Left renal cortex interstitium (tissue), 4 donors: ENCODE measurements at regions not wholly inside any gene's neighbourhood (a gene's known extent, or its start where the extent isn't known, plus 50 kb on each side); places are given as distances from the start of the nearest gene placed in this dataset.
A peak's percentile ranks its signal among the peaks of the same experiment; 100 is the strongest.

Source experiments
- DNase-seq, 4 donors: peaks; one replicate each; pipeline ENCODE4 v3.0.0-alpha.2; 2013; ENCODE audit warnings: low read depth in 4 of 4, low spot score in 2 of 4, missing footprints in 1 of 4

DNA sequence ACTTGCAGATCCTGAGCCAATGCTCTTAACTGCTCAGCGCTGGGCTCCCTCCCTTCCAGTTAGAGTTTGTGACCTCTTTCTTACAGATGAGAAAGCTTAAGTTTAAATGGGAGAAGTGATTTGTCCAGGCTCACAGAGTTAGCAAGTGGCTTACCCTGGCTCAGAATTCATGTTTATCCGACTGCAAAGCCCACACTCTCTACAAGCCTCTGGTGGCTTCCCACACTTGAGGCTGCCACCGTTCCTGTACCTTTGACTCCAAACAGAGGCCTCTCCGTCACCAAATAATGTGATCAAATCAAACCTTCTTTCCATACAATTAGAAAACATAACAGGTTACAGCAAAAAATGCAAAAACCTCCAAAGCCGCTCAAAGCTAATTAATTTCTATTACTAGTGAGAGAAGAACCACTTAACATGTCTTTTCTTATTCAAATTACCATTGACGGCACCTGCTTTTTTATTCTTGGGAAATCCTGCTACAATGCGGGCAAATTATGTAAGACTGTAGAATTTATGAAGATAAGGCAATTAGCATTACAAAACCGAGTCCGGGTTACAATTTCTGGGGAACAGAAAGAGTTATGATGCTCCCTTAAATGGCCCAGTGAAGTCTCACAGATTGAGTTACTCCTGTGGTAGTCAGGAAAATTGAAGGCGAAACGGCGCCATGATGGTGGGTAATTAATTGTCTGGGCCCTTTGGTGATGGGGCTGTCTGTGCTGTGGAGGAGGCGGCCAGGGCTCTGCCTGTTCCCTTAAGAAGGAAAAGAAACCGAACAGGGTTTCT, 324.3 kb upstream of the POU3F1 start:
- DNase-seq: no peak

GRCh38 chr1:38365242-38365641, 318.6 kb upstream of the POU3F1 start:
- DNase-seq: no peak

DNA sequence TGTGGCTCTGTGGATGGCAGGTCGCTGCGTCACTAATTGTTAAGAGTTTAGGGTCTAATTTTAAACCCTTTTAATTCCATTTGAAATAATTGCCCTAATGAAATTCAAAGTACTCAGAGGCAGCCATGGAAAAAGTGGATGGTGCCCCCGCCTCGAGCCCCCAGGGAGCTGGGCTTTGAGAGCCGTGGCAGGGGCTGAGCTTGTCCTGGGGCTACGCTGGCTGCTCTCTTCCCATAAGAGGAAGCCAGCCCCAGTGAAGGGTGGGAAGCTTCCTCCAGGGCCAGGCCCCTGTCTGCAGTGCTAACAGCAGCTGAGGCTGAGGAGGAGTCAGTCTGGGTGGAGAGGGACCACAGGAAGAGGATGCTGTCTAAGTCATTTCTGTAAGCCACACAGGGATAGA, 315.0 kb upstream of the POU3F1 start:
- no peak for DNase-seq

GRCh38 chr1:38360807-38361206, 314.2 kb upstream of the POU3F1 start:
- no peak for DNase-seq

GRCh38 chr1:38353956-38354355, 307.4 kb upstream of the POU3F1 start:
- DNase-seq: no peak

DNA sequence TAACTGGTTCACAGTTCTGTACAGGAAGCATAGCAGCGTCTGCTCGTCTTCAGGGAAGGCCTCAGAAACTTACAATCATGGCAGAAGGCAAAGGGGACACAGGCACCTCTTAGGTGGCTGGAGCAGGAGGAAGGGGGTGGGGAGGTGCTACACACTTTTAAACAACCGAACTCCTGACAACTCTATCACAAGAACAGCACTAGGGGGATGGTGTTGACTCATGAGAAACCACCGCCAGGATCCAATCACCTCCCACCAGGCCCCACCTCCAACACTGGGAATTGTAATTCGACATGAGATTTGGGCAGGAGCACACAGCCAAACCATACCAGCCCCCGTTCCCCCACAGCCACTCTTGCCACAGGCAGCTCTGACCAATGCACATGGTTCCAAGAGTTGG, 306.3 kb upstream of the POU3F1 start:
- DNase-seq: no peak

DNA sequence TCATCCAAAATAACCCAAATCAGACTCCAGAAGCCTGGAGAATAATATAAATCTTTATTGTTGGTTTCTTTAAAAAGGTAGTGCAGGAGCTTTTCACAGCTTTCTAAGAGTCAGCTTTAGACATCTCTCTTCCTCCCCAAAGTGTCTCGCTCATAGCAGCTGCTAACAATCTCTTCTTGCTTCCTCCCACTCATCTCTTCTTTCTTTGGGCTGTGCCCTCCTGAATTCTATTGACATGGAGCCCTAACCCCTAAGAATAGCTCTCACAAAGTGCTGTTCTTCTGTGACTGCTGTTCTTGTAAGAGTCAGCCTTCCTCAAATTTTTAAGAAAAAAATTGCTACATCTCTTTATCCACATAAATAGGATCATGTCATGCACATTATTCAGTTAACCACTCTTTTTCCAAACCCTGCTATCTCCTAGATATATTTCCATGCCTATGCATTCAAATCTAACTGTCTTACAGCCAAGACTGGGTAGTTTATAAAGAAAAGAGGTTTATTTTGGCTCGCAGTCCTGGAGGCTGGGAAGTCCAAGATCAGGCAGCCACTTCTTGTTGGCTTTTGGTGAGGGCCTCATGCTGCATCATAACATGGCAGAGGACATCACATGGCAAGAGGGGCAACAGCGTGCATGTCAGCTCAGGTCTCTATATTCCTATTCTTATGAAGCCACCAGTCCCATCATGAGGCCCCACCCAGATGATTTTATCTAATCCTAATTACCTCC, 301.0 kb upstream of the POU3F1 start:
- no peak for DNase-seq

DNA sequence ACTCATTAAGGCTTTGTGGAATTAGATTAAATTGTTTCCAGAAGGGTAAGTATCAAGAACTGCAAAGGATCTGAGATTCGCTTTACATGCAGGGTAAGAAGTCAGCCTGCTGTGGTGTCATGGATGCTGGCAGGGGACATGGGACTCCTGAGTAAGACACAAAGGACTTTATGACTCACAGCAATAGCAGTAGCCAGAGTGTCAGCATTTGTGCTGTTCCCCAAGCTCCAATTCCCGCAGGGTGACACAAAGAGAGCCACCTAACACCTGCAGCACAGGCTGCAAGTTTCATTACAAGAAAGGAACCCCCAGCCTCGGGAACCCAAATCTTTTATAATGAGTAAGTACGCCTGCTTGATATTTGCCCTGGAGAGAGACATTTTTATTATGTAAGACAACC, 298.1 kb upstream of the POU3F1 start:
- no peak for DNase-seq

DNA sequence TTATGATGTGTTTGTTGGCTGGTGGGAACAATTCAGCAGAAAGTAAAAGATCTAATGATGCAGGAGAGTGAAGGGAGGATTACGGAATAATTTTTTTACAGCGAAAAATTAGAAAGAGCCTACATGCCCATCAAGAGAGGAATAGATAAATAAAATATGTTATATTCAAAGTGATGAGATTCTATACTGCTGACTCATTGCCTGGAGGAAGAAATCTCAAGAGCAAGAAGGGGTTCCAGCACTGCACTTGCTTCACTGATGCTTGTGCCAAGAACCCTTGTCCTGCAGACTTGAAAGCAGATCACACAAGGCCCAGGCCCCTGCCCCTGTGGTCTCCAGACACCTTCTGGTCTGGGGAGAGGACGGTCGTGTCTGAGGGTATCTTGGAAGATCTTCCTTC, 295.1 kb upstream of the POU3F1 start:
- no peak for DNase-seq

GRCh38 chr1:38340409-38340808, 293.8 kb upstream of the POU3F1 start:
- no peak for DNase-seq

- DNase-seq: no peak
Measured at GRCh38 chr1:38337711-38338110, 291.1 kb upstream of the POU3F1 start.

DNA sequence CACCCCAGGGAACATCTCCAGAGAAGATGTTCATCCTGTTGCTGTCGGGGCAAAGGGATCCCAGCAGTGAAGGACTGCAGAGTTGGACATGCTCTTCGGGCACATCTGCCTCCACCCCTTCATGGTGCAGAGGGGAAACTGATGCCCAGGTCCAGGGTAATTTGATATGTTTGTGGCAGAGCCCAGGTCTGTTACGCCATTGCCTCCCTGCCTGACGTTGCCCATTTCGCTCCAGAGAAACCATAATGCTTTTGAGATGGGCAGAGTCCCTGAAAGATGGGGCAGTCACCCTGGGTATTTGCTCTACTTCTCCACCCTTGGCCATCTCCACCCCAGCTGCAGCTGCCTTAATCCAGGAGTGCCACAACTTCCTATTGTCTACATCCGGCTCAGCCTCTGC, 290.4 kb upstream of the POU3F1 start:
- DNase-seq: no peak

DNA sequence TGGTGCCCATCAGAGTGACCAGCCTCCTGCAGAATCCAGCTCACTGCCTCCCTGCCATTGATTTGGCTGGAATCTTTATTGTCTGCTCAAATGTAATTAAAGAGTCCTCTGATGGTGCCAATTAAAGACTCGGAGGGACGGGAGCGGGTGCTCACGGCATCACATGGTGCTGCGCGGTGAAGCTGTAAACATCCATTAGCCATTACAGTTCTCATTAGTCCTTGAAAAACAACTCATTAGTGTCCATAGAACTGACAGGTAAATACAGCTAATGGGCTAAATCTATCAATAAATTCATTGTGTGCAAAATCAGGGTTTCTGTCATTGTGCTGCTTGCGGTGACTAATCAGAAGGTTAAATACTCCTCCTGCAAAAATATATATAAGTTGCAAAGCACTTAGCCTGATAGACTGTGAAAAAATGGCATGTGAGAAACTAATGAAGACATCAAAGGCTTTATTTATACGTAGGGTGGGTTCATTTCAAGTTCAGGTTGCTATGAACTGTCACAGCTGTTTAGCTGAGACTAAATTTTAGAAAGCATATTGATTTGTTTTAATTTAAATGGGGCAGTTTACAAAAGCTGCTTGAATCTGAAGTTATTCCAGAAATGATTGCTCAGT, 289.8 kb upstream of the POU3F1 start:
- peak in 1 of 4 donors; percentile 27 for DNase-seq

- DNase-seq: no peak
Measured at GRCh38 chr1:38334930-38335592, 288.5 kb upstream of the POU3F1 start.

- DNase-seq: no peak
Measured at GRCh38 chr1:38332649-38333310, 286.2 kb upstream of the POU3F1 start.

GRCh38 chr1:38331496-38332210, 285.1 kb upstream of the POU3F1 start:
- no peak for DNase-seq

DNA sequence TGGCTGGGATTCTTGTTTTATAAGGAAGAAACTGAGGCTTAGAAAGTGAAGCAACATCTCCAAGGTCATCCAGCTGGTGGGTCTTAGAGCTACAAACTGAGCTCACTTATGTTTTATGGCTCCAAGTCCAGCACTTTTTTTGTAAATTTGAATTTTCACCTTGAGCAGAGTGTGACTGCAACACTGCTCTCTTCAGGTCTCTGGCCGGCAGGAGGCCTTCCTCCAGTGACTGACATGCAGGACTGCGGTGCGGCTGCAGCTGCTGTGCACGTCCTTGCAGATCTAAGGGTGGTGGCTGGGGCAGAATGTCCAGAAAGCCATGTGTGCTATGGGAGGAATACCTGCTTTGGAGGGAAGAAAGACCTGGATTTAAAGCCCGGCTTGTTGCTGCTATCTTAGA, 284.2 kb upstream of the POU3F1 start:
- no peak for DNase-seq

GRCh38 chr1:38329644-38330043, 283.1 kb upstream of the POU3F1 start:
- no peak for DNase-seq

- DNase-seq: no peak
Measured at GRCh38 chr1:38328278-38329035, 281.9 kb upstream of the POU3F1 start.
